ENCODE measurements at regions not wholly inside any gene's neighbourhood (a gene's known extent, or its start where the extent isn't known, plus 50 kb on each side); places are given as distances from the start of the nearest gene placed in this dataset.

DNA sequence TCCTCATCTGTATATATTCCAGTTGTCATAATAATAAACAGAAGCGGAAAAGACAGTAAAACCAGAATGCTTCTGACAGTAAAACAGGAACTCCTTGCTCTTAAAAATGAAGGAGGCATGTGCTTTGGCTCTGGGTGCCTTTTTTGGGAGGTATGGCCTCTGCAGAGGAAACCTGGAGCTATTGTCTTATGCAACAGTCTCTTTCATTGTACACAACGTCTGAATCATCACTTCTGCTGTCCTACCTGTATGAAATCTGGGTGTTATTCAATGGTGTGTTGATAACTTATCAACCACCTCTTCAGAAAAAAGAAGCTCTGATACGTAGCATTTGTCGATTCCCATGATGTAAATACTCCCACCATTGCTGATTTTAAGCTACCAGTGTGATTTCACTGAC lies 64.8 kb downstream of the CDCA7 start:
- no peak for DNase-seq

DNA sequence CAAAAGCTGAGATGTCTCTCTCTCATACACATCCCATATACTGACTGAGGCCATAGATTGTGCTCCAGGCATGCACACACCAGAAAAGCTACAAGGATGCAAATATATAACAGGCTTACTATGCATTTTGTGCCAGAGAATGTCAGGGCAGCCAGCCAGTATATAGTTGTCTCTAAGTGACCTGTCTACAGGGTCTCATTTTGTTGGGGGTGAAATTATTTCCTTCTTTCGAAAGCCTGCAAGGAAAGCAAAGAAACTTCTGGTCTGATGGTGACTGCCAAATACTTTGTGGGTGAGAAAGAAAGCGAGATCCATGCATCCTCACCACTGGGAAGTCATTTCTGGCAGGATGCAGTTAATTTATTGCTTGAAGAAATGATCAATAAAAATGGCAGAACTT lies 70.2 kb downstream of the CDCA7 start:
- no peak for DNase-seq

DNA sequence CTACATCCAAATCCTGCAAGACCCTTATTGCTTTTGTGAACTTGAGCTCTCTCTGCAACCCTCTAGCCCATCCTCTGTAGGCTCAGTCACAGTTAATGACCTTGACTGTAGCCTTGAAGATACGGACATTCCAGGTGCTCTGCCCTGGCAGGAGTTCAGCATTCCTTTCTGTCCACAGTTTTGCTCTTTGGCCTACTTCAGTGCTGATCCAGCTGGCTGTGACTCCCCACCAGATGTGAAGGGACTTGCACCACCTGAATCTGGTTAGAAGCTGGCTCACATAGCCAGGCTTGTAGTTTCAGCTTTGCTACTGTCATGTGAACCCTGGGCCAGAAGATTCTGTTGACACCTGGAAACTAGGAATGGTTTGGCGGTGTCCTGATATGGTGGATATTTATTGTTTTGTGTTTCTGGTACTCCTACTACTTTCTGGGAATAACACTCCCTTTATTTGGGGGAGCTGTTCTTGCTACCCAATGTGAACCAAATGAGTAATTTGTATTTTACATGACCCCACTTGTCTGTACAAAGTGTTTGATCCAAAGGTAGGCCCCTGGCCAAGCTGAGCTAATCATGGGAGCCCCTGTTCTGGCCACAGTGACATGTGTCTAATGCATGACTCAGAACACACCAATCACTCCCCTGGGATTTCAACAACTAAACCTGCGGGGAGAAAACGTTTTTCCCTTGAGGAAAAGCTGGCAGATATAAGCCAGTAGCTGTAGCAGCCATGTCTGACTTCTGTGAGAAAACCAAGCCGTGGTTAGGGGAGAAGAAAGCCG lies 73.4 kb downstream of the CDCA7 start:
- peak; percentile 15 for DNase-seq

DNA sequence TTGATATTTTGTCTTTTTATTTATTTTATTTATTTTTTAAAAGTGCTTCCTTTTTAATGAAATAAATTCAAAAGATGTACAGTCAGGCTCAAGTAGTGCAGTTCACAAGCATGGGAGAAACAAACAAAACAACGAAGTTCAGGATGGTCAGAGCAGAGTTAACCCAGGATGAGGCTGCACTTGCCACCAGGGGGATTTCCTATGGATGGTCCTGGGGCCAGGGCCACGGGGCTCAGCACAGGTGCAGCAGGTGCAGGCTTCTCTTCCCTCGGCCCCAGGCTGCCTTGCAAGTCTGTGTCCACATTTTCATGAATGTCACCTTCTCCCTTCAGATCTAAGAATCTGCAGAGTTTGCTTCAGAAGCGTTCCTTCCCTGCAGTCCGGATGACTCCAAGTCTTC lies 76.5 kb downstream of the CDCA7 start:
- DNase-seq = no peak

DNA sequence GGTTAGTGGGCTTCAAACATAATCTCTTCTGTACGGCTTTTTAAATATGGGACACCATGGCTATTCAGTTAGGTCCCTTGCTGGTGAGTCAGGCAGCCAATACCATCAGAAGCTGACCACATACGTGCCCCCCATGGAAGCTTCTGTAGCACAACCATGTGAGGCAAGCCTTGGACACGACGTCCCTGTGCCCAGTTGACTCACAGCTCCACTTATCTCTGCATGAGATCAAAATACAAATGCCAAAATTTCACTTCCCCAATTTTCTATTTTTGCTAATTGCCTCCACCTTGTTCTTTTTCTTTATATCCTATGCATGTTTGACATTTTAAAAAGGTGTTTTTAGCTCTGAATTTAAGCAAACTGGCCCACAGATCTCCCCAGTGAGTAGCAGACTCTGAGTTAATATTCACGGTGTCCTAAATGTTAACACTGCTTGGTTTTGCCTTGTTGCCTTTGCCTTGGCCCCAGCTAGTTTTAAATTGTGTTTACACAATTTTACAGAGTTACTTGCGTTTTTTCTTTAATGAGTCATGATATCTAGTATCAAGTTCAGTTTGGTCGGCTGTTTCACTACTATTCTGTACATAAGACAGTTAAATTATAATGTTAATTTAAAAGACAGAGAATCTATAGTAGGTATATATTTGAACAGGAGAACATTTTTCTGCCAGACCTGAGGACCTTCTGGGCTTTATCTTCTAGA lies 77.5 kb downstream of the CDCA7 start:
- DNase-seq = peak; percentile 34

DNA sequence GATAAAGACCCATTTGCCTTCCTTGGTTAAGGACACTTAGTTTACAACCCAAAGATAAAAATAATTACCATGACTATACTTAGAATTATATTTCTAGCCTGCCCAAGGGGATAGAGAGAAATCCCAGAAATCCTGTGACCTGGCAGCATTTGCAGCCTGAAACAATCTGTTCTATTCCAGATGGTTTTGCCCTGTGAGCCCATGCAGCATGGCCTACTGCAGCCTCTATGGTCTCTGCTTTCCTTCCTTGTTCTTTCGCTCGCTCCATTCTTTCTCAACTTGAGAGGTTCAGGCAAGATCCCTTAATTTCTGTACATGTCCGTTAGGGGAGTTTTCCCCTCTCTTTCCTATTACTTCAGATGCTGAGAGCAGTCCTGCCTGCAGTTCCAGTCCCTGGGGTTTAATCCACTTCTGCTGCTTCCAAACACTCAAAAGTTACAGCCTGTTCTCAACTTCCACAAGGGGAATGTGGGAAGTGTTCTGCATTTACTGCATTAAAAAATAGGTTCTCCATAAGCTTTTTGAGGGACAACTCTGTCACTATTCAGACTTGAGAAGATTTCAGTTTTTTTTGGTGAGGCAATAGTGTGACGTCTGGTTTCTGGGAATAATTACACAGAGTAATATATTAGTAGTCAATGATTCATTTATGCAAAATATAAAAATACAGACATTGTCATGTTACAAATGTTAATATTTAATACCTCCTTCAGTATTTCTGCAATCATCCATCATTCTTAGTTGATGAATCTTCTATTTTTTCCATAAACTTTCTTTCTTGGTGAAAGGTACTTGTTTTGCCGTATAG lies 80.3 kb downstream of the CDCA7 start:
- DNase-seq = no peak

DNA sequence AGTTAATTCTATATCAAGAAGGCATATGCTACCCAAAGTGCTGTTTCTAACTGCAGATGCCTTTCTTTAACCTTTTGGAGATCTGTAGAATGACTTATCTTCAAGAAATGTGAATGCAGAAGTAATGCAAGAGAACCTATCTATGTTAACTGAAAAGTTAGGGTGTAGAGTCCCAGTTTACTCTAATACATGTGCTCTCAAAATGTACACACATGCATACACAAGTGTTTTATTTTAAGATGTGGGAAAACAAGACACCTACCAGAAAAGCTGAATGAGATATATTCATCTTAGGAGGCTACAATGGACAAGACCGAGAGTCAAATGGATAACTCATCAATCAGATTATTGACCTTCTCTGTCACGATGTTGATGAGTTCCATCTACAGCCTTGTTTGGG lies 80.9 kb downstream of the CDCA7 start:
- DNase-seq = no peak

DNA sequence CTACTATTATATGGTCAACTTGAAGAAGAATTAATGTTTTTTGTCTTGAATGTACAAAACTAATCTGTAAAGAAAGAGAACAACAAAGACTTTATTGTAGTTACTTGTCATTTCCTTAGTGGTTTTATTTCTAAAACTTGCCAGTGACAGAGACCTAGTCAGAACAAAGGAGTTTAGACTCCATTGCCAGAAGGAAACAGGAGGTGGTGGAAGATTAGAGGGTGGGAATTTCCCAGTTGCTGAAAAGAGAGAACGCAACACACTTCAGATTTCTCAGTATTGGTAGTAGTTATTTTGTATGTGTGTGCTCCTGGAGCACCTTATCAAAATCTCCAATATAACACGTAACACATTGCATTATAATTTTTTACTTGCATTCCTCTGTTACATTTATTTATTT lies 81.4 kb downstream of the CDCA7 start:
- no peak for DNase-seq

DNA sequence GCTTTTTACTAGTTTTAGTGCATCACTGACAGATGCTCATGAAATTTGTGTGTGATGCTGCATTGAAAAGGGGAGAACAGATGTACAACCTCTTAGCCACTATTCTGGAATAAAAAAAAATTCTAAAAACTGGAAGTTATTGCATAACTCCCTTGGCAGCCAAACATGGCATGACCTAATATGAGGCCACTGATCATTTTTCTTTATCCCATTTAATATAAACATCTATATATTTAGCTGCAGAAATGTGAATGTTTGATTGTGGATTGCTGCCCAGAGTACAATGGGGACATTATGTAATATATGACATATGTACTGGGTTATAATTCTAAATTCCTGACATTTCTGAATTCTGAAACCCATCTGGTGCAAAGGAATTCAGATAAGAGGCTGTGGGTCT lies 86.5 kb downstream of the CDCA7 start:
- DNase-seq = peak; percentile 15

DNA sequence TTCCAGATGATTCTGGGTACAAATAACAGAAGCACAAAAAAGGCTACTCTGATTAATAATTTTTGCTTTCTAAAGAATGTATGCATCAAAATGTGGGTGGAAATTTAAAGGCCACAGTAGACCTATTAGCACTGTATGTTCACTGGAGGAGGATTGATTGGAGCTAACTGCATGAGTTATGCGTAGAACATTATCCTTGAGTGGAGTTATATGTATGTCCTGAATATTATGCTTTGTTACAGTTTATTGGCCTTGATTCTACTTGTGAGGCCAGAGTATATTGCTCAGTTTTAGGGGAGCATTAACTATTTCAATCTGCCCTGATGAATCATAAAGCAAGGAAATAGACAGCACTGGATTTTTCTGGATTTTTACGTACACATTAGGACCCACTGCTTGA lies 87.9 kb downstream of the CDCA7 start:
- DNase-seq = no peak

DNA sequence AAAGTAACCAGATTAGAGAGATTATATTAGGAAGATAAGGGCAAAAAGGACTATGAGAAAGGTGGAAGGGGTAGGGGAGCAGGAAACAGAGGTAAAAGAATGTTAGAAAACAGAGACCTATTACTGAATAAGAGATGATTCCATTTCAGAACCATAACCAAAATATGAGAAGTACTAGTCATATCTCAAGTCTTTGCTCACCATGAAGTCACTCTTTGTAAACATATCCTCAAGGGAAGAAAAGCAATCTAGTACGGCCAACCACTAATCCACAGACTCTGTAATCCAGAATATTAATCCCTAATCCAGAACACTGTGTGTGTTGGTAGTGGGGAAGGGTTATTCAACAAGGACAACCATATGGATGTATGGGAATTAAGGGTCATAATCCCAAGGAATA lies 92.0 kb downstream of the CDCA7 start:
- DNase-seq = no peak

DNA sequence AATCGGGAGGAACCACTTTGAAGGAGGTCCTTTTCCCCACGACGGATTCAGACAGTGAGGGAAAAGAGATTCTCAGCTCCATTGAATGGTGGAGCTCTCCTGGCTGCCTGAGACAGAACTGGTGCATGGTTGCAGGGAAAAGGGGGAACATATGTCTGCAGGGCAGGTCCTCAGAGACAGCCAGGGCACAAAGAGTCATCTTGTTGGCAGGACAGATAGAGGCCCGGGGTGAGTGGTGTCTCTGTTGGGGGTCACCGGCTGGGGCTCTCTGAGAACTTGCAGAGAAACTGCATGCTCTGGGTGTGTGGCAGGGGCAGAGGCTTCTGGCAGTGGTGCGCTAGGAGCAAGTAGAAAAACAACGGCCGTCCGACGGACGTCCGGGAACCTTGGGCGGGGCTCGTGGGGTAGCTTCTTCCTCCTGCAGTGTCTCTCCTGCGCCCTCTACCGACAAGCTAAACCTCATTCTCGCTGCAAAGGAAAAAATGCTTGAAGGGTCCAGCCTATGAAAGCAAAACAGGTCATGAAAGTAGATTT lies 94.3 kb downstream of the CDCA7 start:
- peak; percentile 86 for DNase-seq

DNA sequence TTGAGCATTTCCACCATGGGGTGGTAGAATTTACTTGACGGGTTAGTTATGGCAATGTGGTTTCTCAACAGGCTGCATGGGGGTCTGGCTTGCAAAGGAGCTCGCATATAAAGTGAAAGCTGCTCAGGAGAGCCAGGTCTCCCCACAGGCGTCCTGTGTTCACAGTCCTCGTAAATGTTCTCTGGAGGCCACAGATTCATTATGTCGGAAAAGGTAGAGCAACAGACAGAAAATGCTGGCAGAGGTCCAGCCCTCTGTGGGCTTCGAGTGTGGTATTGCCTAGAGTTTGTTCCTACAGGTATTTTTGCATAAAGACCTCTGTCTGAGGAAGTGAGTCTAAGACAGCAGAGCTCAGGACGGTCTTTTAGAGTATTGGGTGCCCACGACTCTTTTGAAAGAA lies 96.4 kb downstream of the CDCA7 start:
- DNase-seq = no peak

DNA sequence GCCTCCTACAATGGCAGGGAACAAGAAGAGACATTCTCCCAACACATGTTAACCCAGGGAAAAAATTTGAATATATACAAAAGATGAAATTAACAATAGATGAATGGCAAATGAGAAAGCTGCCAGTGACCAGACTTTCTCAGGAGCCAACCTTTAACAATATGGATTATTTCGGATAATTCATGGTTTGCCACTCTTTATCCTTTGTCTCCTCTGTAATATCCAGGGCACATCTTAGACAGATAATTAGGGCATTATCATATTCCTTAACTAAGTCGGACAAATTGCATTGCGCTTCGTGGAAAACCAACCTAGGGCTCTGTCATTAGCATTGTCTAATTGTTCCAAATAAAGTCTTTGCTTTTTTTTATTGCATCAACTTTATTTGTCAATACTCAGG lies 97.3 kb downstream of the CDCA7 start:
- DNase-seq = no peak

DNA sequence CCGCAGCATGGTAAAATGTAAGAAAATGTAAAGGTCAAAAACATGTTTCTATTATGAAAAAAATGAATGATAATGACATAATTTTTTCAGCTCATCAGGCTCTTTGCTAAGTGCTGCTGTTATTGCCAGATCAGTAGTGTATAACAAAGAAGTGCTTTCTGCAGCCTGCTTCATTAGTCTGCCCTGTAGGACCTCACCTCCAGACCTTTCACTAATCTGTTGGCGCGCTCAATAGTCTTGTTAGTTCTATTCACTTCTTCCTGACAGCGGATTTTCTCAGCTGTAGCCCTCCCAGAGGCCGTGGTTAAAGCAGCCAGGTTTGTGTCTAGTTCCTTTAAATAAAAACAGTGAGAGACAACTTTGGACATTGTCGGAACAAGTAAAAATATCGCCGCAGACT lies 97.7 kb downstream of the CDCA7 start:
- DNase-seq = no peak

DNA sequence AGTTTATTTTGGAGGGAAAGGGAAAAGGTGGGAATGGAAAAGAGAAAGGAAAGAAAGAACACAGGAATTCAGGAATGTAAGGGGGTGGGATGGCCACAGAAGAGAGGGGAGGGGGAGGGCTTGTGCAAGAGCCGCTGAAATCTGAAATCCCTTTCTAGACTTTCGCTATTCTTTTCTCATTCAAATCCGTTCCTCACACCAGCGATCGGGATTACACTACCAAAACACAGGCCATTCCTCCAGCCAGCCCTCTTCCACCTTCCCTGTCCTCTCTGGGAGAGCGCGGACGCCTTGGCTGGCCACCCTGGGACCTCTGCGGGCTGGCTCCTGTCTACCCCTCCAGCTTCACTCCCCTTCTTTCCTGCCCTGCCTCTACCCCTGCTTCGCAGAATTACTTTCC lies 102.3 kb downstream of the CDCA7 start:
- no peak for DNase-seq

DNA sequence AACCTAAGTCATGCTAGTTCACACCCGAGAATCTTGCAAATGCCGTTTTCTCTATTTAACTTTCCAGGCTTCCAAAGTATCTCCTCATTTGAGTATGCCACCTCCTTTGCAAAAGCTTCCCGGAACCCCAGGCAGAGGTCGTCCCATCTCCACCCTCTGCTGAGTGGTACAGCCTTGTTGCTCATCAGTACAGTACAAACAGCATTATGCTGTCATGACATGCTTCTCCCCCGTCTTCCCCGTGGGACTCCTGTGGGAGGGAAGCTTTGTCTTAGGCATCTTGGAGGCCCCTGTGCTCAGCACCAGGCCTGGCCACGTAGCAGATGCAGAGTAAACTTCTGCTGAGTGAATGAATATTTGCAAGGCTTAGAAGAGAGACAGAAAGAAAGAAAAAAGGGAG lies 102.7 kb downstream of the CDCA7 start:
- no peak for DNase-seq

DNA sequence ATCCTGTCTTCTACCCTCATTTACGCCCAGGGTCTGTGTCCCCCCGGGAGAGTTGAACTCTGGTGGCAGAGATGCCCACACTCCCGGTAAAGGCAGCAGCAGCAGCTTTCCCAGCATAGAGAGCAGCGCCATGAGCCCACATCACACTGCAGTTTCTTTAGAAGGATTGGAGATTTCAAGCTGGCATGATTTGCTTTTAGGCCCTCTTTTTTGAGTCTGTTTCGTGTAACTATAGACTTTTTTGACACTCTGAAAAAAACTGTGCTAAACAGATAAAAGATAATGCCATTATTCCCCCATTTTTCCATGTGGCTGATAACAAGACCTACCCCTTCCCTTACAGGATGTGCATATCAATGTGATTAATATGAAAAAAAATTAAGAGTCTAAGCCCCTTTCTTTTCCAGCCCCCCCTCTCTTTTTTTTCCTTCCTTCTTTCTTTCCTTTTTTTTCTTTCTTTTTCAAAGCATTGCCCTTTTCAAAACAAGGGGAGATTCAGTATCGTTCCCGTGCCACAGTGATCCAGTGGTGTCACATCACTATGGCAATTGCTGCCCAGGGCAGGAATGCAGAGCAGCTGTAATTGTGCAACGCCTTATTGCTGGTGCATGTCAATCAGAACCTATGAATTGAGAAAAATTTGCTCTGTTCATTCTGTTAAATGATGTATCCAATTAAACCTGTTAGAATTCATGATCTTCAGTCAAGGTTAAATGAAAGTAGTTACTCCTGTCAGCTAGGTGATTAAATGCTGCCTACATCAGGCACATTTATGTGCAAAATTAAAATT lies 104.5 kb downstream of the CDCA7 start:
- no peak for DNase-seq

DNA sequence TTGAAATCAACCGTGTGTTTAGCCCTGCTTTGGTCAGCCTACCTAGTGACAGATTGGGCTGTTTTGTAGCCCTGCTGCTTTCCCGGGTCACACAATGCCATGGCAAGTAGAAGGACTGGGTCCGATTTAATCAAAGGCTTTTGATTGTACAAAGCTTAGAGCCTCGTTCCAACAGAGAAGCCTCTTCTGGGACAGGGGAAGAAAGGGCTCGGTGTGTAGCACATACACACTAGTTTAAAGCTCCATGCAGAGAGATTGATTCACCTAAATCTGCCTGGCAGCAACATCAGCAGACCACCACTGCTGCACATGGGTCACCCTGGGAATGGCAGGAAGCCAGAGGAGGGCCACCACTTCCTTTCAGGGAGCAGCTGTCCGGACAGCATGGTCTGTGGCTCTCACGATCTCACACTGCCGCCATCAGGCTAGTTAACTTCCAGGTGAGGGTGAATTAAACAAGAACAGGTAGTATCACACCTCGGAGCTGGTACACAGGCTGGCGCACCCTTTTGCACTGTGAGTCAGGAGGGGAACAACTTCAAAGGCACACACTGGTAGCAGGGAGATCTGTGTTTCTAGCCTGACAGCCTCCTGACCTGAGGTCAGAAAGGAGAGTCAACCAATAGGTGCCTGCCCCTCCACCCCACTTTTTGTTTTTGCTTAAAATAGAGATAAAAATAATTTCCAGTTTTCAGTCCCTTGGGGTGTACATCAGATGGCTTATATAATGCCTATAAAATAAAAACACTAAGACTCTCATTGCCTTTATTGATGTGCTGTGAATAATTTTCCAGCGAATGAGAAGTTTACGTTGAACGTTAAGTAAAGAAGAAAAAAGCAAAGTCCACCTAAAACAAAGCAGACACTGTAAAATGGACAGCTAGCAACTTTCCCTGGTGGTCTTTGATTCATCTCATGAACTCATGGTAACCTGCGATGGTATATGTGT lies 108.5 kb downstream of the CDCA7 start:
- DNase-seq = no peak

DNA sequence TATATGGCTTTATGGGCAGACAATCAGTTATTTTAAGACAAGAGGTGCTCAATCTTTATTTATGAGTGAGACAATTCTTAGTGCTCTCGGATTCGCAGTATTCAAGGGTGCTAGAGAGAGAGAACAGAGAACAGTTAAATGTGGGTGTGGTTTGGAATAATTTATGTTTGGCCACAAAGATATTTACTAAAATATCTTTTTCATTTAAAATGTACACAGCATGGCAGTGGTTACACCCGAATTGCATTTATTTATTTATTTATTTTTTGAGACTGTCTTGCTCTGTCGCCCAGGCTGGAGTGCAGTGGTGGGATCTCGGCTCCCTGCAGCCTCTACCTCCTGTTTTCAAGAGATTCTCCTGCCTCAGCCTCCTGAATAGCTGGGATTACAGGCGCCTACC lies 109.2 kb downstream of the CDCA7 start:
- no peak for DNase-seq

DNA sequence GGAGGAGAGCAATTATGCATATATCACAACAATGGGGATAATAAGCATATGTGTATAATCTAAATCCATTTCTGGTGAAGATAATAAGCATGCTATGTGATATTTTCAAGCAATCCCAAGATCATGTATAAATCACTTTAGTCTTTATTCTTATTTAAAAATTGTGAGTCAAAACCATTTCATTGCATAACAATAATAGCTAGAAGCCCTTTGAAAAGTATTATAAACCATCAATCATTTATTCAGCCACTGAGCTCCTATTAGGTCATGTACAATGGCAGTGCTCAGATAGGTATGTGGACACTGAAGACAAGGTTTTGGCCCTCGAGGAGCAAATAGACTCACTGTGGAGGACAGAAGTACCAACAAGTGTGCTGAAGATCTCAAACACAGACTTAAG lies 113.1 kb downstream of the CDCA7 start:
- DNase-seq = no peak

Measured in EL (cell line).